DMS 273 (cell line): ENCODE measurements at regions not wholly inside any gene's neighbourhood (a gene's known extent, or its start where the extent isn't known, plus 50 kb on each side); places are given as distances from the start of the nearest gene placed in this dataset.

Experiments used
- DNase-seq: peaks from one replicate; lab custom pipeline; 2025; ENCODE audit not compliant: unreplicated experiment; lab: John Stamatoyannopoulos, UW

DNA sequence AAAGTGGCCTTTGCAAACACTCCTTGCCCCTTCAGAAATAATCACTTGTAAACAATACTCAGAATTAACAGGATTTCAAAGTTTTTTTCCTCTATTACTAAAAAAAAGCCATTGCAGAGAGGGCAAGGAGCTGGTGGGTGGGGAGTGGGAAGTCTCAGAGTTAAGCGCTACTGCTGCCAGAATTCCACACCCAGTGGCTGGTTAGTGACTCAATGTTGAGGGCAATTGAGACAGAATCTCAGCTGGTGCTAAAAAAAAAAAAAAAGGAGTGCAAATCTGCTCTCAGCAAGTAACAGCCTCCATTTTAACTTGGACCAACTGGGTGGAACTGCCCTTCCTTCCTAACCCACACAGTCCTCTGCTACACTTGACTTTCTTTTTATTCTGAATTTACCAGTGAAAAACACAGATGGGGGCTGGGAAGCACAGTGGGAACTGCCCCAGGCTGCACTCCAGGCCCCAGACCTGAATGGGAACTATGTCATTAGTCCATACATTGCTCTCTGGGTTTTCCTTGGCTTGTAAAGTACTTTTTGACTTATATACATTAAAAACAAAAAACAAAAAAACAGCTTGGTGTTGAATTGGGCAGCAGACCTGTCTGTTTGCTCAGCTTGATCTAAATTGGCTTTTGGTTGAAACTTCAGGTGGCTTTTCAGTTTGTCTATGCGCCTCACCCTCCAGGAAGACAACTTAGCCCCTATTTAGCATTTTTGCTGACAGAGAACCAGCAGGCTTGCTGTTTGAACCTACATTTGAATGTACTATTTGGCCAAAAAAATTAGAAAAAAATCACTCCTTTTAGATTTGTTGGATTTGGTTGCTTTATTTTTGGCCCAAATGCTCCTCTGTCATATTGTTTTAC lies 357.8 kb upstream of the TBL1XR1 start:
- DNase-seq, result no peak

GRCh38 chr3:177557548-177557947 lies 360.3 kb upstream of the TBL1XR1 start:
- DNase-seq, result no peak

- no peak for DNase-seq
These were observed 364.1 kb upstream of the TBL1XR1 start for GRCh38 chr3:177561365-177561764.

- no peak for DNase-seq
These were observed 364.6 kb upstream of the TBL1XR1 start for GRCh38 chr3:177561769-177562392.

DNA sequence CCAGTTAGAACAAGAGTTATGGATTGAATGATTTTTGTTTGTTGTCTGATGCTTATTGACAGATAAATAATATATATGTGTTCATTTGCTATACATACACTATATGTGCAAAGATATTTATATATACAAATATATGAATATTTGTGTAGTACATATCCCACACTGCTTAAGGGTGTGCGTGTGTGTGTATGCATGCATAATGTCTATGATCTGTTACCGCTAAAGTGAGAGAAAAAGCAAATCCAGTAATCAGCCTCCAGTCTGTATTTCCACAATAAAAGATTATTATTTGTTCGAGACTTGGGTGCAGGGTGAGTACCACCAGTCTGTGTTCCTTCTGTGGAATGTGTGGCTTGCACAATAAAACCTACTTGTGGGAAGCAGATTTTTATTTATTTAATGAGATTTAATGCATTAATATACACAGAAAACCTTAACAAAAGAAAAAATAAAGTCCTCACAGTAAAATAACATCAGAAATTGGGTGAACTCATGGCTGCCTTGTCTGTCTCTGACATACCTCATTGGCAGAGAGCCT lies 366.0 kb upstream of the TBL1XR1 start:
- no peak for DNase-seq

DNA sequence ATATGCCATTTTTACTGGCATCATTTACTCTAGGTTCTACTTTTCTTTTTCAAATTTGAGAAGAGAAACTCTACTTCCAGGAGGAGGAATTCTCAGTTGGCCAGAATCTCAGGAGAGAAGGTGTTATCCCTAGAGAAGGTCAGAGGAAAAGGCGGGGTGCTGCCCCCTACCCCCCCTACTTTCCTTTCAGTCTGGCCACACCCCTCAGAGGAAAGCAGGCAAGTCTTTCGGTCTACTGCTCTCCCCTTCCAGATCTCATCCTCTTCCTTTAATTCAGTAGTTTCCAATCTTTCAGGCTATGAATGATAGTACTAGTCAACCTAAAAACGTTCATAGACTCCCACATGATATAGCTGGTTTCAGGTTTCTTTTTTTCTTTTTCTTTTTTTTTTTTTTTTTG lies 366.5 kb upstream of the TBL1XR1 start:
- DNase-seq, result no peak

DNA sequence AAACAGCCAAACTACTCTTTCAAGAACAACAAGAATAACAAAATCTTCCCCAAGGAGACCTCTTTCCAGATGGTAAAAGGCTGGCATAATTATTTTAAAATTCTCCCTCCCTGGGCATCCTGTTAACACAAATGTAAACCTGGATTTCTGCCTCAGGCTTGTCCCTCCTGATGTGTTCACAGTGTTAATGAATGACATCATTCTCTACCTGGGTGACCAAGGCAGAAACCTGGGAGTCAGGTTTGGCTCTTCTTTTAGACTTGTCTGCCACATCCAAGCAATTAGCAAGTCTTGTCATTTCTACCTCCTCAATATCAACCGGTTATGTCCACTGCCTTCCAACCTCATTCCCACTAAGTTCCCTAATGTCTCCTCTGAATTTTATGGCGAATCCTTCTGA lies 368.7 kb upstream of the TBL1XR1 start:
- no peak for DNase-seq

GRCh38 chr3:177567833-177568232 lies 370.6 kb upstream of the TBL1XR1 start:
- no peak for DNase-seq

- no peak for DNase-seq
These were observed 371.9 kb upstream of the TBL1XR1 start for GRCh38 chr3:177569193-177569592.

- DNase-seq, result peak; percentile 87
These were observed 372.8 kb upstream of the TBL1XR1 start for GRCh38 chr3:177569875-177570657.

- DNase-seq, result no peak
These were observed 374.1 kb upstream of the TBL1XR1 start for GRCh38 chr3:177571271-177571943.

DNA sequence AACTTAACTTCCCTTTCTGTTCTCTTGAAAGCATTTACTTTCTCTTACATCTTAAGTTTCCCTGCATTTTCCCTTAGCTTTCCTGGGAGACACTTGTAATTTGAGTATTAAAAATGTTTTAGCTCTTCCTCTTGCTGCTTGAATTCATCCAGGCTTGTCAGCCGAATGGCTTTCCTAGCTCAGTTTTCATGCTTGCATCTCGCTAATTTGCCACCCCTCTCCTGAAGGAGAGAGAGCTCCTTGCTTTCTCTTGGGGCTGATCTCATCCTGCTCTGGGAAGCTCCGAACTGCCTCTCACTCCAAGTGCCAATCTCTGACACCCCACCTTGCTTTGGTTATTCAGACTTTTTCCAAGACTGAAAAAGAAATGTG lies 374.6 kb upstream of the TBL1XR1 start:
- DNase-seq, result no peak

DNA sequence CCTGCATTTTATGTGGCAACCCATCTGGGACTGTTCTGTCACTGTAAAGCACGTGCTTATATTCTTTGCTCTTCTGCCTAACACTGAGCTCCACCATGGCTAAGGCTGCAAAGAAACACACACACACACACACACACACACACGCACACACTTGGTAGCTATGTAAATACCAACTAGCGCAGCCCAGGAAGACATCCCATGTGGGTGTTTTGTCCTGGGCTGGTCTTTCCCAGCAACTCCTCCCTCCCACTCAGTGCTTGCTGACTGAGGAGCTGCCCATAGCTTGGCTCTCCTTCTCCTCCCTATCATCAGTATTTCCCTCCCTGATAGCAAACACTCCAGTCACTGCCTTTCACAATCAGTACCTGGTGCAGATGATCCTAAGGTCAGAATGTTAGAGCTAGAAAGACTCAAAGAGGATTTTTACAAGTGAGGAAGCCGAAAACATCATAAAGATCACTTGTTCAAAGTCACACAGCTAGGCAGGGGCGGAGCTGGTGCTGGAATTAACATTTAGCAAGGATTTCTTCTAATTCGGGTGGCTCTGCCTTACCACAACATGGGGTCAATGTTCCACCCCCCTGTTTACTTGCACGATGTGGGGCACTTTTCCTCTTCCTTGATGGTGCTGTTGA lies 377.1 kb upstream of the TBL1XR1 start:
- no peak for DNase-seq

DNA sequence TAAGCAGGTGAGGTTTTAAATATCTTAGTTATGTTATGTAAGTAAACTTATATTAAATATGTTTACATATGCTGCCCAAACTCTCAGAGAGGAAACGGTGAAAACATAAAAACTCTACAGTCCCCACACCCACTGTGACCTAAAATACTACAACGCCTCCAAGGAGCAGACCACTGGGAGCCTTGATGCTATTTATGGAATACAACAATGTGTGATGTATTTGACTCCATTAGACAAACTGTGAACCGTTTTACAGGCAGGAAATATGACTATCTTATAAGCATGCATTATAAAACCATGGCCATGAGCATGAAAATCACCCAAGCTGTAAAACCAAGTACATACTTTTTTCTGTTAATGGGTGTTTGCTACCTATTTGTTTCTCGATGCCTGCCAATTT lies 379.5 kb upstream of the TBL1XR1 start:
- no peak for DNase-seq

DNA sequence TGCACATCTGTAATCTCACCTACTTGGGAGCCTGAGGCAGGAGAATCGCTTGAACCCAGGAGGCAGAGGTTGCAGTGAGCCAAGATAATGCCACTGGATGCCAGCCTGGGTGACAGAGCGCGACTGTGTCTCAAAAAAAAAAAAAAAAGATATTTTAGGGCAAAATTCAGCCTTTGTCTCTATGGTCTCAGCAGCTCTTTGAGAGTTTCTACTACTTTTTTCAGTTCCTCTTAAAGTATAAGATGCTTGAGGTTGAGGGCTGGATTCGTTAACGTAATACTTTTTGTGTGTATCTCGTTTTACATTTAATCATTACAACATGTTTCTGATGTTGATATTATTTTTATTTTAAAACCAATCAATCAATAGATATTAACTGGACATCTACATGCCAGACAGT lies 381.2 kb upstream of the TBL1XR1 start:
- no peak for DNase-seq

- DNase-seq, result no peak
These were observed 382.1 kb upstream of the TBL1XR1 start for GRCh38 chr3:177579419-177579818.

GRCh38 chr3:177580437-177580836 lies 383.2 kb upstream of the TBL1XR1 start:
- DNase-seq, result no peak

GRCh38 chr3:177585271-177585670 lies 388.0 kb upstream of the TBL1XR1 start:
- no peak for DNase-seq

DNA sequence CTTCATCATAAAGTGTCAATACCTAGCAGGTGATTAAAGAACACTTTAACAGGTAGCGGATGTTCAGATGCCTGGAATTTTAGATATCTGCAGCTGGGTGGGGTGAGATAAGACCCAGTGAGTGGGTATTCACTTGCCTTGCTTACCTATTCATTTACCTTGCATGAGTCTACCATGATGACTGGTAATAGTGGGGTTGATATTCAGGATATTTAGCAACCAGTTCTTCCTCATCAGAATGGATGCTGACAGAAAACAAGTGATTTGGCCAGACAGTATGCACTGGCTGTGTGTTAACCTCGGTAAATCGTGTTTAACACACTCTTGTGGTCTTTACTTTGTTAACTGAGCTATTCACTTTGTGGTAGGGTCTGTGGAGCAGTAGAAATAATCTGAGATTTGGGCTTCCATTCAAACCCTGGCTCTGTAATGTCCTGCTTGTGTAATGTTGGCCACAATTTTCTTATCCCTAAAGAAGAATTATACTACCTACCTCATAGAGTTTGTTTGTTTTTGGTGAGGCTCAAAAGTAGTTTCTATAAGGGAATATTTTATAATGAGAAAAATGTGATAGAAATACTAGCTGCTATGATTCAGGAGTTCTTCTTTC lies 391.9 kb upstream of the TBL1XR1 start:
- no peak for DNase-seq

- DNase-seq, result no peak
These were observed 392.7 kb upstream of the TBL1XR1 start for GRCh38 chr3:177589911-177590381.
